ENCODE measurements at regions not wholly inside any gene's neighbourhood (a gene's known extent, or its start where the extent isn't known, plus 50 kb on each side); places are given as distances from the start of the nearest gene placed in this dataset.

DNA sequence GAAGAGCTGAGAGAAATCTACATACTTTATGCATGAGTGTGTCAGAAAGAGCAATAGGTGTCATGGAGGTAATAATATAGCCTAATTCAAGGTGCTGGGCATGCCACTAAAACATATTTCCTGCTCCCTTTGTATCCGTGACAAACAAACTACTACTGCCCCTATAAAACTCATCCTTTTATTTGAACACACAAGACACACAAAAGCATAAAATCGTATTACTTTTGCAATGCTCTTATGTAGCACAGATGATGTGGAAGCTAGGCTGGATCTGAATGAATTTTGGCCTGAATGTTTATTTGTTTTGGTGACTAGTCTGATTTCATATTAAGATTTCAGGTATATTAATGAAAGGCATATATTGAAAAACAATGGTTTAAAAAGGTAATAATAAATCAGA lies 239.3 kb upstream of the NEGR1 start:
- no peaks in the 10 kb centered on the region for H3K4me1 ChIP-seq (ENCODE audit: control insufficient read depth, insufficient read depth, low read length)
- no peak for DNase-seq (ENCODE audit: low read depth, low spot score)
- no peak overlapping the region for H3K4me2 ChIP-seq (ENCODE audit: control insufficient read depth, insufficient read depth)
- no peak overlapping the region for H3K27ac ChIP-seq (ENCODE audit: control insufficient read depth, insufficient read depth)
- no peak for ATAC-seq
- H3K36me3 ChIP-seq (ENCODE audit: control insufficient read depth in 2 of 2, insufficient read depth in 2 of 2, low read length in 1 of 2) = no peaks in the 10 kb centered on the region
- no peak for TF ChIP-seq RBBP5 (conservative IDR thresholded peaks at IDR 0.05)
- no peak for TF ChIP-seq EED (IDR thresholded peaks at IDR 0.05; ENCODE audit: low read depth)
- no peak for TF ChIP-seq ZNF24 (IDR thresholded peaks at IDR 0.05)
- no peak for TF ChIP-seq ASH2L (IDR thresholded peaks at IDR 0.05; ENCODE audit: borderline replicate concordance, low read depth)
- no peak for TF ChIP-seq CBFB (IDR thresholded peaks at IDR 0.05; ENCODE audit: low read depth)
- no peak for TF ChIP-seq NFIC (IDR thresholded peaks at IDR 0.05; ENCODE audit: low read depth, low read length)
- TF ChIP-seq PML (IDR thresholded peaks at IDR 0.05; ENCODE audit: low read length) = no peak
- no peak for TF ChIP-seq SP1 (IDR thresholded peaks at IDR 0.05; ENCODE audit: low read depth, low read length)
- TF ChIP-seq, protein P1, sequence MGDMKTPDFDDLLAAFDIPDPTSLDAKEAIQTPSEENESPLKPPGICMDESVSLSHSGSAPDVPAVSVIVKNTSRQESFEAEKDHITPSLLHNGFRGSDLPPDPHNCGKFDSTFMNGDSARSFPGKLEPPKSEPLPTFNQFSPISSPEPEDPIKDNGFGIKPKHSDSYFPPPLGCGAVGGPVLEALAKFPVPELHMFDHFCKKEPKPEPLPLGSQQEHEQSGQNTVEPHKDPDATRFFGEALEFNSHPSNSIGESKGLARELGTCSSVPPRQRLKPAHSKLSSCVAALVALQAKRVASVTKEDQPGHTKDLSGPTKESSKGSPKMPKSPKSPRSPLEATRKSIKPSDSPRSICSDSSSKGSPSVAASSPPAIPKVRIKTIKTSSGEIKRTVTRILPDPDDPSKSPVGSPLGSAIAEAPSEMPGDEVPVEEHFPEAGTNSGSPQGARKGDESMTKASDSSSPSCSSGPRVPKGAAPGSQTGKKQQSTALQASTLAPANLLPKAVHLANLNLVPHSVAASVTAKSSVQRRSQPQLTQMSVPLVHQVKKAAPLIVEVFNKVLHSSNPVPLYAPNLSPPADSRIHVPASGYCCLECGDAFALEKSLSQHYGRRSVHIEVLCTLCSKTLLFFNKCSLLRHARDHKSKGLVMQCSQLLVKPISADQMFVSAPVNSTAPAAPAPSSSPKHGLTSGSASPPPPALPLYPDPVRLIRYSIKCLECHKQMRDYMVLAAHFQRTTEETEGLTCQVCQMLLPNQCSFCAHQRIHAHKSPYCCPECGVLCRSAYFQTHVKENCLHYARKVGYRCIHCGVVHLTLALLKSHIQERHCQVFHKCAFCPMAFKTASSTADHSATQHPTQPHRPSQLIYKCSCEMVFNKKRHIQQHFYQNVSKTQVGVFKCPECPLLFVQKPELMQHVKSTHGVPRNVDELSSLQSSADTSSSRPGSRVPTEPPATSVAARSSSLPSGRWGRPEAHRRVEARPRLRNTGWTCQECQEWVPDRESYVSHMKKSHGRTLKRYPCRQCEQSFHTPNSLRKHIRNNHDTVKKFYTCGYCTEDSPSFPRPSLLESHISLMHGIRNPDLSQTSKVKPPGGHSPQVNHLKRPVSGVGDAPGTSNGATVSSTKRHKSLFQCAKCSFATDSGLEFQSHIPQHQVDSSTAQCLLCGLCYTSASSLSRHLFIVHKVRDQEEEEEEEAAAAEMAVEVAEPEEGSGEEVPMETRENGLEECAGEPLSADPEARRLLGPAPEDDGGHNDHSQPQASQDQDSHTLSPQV (IDR thresholded peaks at IDR 0.05) = no peak
- TF ChIP-seq ZZZ3 (IDR thresholded peaks at IDR 0.05; ENCODE audit: control insufficient read depth, insufficient read length, low read depth) = no peak
- TF ChIP-seq CTCF (IDR thresholded peaks at IDR 0.05 in 2 of 3, conservative IDR thresholded peaks at IDR 0.05 in 1 of 3; ENCODE audit: control insufficient read depth in 2 of 3, extremely low read depth in 1 of 3, insufficient read depth in 1 of 3, low read depth in 3 of 3, low read length in 3 of 3) = no peak
- no peak for TF ChIP-seq BRCA1 (IDR thresholded peaks at IDR 0.05; ENCODE audit: low read depth, low read length)
- no peak for TF ChIP-seq RAD51 (IDR thresholded peaks at IDR 0.05)
- no peak for TF ChIP-seq TCF3 (IDR thresholded peaks at IDR 0.05; ENCODE audit: borderline replicate concordance, insufficient read depth, low read depth, low read length)
- no peaks in the 10 kb centered on the region for H3K79me2 ChIP-seq (ENCODE audit: control insufficient read depth, insufficient read depth, low read length)
- H3K27me3 ChIP-seq (replicated peaks in 1 of 2; ENCODE audit: control insufficient read depth in 2 of 2, insufficient read depth in 2 of 2, low read length in 1 of 2) = no peaks in the 10 kb centered on the region
- H3K9me3 ChIP-seq (replicated peaks; ENCODE audit: control insufficient read depth, insufficient read depth, low read length) = no peaks in the 10 kb centered on the region
- no TSS peak for BruUV-seq (replicated peaks)
- ChIA-PET CTCF (interaction anchor here (0.7 kb wide), 1 partner anchor 670 kb away, joined by 3 read pairs; no protein-coding TSS in a partner anchor), SMC1A (ENCODE audit: uncharacterized antibody, unreplicated experiment) (no interaction called here), RAD21 (ENCODE audit: unreplicated experiment) (no interaction called here), POLR2A (interaction anchor here (0.6 kb wide), 1 partner anchor 14 kb away, joined by 3 read pairs; no protein-coding TSS in a partner anchor)
- intact Hi-C loops (cut with micrococcal nuclease; ENCODE audit: unreplicated experiment) (no loop called here), in situ Hi-C loops (cut with MboI) (no loop called here)
- no peak overlapping the region for H3K9ac ChIP-seq (ENCODE audit: control insufficient read depth, insufficient read depth, low read length)
- H4K20me1 ChIP-seq (ENCODE audit: control insufficient read depth, insufficient read depth) = no peaks in the 10 kb centered on the region
- no peak for FAIRE-seq
- H3K4me3 ChIP-seq = no peak overlapping the region
- 0% methylated on average over 2 of the region's 2 CpGs for WGBS (ENCODE audit: insufficient coverage, insufficient replicate concordance, low lambda C conversion rate, missing lambda C conversion rate)
- no peak overlapping the region for H2AFZ ChIP-seq (ENCODE audit: control insufficient read depth, low read depth, low read length)
